GM10248 (cell line): ENCODE measurements at regions not wholly inside any gene's neighbourhood (a gene's known extent, or its start where the extent isn't known, plus 50 kb on each side); places are given as distances from the start of the nearest gene placed in this dataset.

Source experiments
- CTCF ChIA-PET: fragments of 300-600 bp; sonication (Branson Sonifier 250); formaldehyde crosslinking; extraction: SDS; loops from one replicate; lab custom pipeline; 2021; ENCODE audit warnings: antibody characterized with exemption; lab: Yijun Ruan, JAX
- POLR2A ChIA-PET: fragments of 350-650 bp; sonication (Branson Sonifier 250); formaldehyde crosslinking; extraction: SDS; loops from one replicate; lab custom pipeline; 2020; ENCODE audit warnings: antibody characterized with exemption; lab: Yijun Ruan, JAX
- DNase-seq: peaks from one replicate; pipeline ENCODE4 v3.0.0; 2012; ENCODE audit errors: extremely low spot score
- TF ChIP-seq, protein P1 (sequence below): IDR thresholded peaks from 2 replicates; pipeline ENCODE4 v1.5.1; 2012; ENCODE audit warnings: mild to moderate bottlenecking, low read depth; ENCODE audit errors: extremely low read depth, missing control alignments, control extremely low read depth

DNA sequence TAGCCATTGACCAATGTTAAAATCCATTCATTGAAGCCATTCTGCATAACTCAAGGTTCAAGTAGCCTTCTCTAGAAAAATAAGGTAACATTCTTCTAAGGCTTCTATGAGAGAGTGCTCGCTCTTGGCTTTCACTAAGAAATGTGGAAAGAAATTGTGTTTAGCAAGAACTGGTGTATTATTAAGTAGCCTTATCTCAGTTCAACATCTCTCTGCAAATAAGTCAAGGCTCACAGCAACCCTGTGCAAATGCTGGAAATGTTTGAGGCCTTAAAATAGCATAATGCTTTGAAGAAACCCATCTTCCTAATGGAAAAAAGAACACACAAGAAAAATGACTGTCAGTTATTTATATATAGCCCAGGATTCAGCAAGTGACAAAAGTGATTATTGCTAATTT is 254.1 kb upstream of the PROX1 start:
- ChIA-PET POLR2A (no interaction called here), CTCF (no interaction called here)
- TF ChIP-seq, protein P1, sequence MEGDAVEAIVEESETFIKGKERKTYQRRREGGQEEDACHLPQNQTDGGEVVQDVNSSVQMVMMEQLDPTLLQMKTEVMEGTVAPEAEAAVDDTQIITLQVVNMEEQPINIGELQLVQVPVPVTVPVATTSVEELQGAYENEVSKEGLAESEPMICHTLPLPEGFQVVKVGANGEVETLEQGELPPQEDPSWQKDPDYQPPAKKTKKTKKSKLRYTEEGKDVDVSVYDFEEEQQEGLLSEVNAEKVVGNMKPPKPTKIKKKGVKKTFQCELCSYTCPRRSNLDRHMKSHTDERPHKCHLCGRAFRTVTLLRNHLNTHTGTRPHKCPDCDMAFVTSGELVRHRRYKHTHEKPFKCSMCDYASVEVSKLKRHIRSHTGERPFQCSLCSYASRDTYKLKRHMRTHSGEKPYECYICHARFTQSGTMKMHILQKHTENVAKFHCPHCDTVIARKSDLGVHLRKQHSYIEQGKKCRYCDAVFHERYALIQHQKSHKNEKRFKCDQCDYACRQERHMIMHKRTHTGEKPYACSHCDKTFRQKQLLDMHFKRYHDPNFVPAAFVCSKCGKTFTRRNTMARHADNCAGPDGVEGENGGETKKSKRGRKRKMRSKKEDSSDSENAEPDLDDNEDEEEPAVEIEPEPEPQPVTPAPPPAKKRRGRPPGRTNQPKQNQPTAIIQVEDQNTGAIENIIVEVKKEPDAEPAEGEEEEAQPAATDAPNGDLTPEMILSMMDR = no peak
- no peak for DNase-seq

- TF ChIP-seq, protein P1 = no peak
- ChIA-PET CTCF (no interaction called here), POLR2A (no interaction called here)
- DNase-seq = no peak
Observed at GRCh38 chr1:213737398-213738035, 250.3 kb upstream of the PROX1 start.

GRCh38 chr1:213738658-213739057 is 249.1 kb upstream of the PROX1 start:
- TF ChIP-seq, protein P1 = no peak
- CTCF ChIA-PET = no interaction called here
- POLR2A ChIA-PET = no interaction called here
- DNase-seq = no peak

DNA sequence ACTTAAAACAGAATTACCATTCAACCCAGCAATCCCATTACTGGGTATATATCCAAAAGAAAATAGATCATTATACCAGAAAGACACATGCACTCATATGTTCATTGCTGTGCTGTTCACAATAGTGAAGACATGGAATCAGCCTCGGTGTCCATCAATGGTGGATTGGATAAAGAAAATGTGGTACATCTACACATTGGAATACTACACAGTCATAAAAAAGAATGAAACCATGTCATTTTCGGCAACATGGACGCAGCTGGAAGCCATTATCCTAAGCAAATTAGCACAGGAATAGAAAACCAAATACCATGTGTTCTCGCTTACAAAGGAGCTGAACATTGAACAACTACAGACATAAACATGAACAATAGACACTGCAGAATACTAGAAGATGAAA is 244.8 kb upstream of the PROX1 start:
- TF ChIP-seq, protein P1 = no peak
- ChIA-PET CTCF (interaction anchor here (1.0 kb wide), 1 partner anchor 10 kb away, joined by 3 read pairs; no protein-coding TSS in a partner anchor), POLR2A (no interaction called here)
- DNase-seq = no peak

DNA sequence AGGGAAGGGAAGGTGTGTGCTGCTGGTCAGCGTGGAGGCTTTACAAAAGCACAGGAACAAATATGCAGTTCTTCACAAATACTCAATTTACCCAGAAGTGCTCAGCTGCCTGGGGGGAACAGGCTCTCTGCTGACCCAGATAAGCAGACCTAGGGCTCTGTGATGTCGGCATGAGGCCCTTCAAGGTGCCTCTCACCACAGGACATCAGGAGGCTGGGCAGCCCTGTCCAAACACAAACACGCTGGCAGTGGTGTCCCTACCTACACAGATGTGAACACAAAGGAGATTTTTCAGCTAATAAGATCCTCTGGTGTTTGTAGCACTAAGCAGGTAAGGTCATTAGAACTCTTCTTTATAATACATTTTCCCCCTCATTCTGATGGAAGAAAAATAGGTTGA is 243.0 kb upstream of the PROX1 start:
- ChIA-PET POLR2A (no interaction called here), CTCF (no interaction called here)
- TF ChIP-seq, protein P1 = no peak
- DNase-seq = no peak

GRCh38 chr1:213745451-213745850 is 242.3 kb upstream of the PROX1 start:
- CTCF ChIA-PET = no interaction called here
- DNase-seq = no peak
- POLR2A ChIA-PET = no interaction called here
- TF ChIP-seq, protein P1 = no peak
